HEK293T (cell line): ENCODE measurements at regions not wholly inside any gene's neighbourhood (a gene's known extent, or its start where the extent isn't known, plus 50 kb on each side); places are given as distances from the start of the nearest gene placed in this dataset.

Experiments used
- CTCF ChIA-PET: fragments of 350-600 bp; formaldehyde crosslinking; extraction: SDS; loops from one replicate; lab custom pipeline; 2021; ENCODE audit warnings: antibody characterized with exemption, inconsistent platforms; lab: Yijun Ruan, JAX
- POLR2A ChIA-PET: fragments of 350-600 bp; formaldehyde crosslinking; extraction: SDS; loops from one replicate; lab custom pipeline; 2020; ENCODE audit warnings: antibody characterized with exemption, inconsistent platforms; lab: Yijun Ruan, JAX
- DNase-seq: peaks from one replicate; pipeline ENCODE4 v3.0.0; 2012; ENCODE audit warnings: mixed read lengths; ENCODE audit errors: extremely low spot score
- ARNT ChIP-seq: fragments of 450-650 bp; IDR thresholded peaks from 2 replicates; pipeline ENCODE4 v1.6.1; 2017; ENCODE audit warnings: mild to moderate bottlenecking
- BHLHE40 ChIP-seq: fragments of 450-650 bp; IDR thresholded peaks from 2 replicates; pipeline ENCODE4 v1.6.1; 2016; ENCODE audit warnings: mild to moderate bottlenecking, moderate library complexity, borderline replicate concordance
- CTBP1 ChIP-seq: fragments of 450-650 bp; IDR thresholded peaks from 2 replicates; pipeline ENCODE4 v1.6.1; 2016; ENCODE audit warnings: borderline replicate concordance
- ELF4 ChIP-seq: fragments of 450-650 bp; IDR thresholded peaks from 2 replicates; pipeline ENCODE4 v1.6.1; 2017; ENCODE audit warnings: antibody characterized with exemption
- FOXA1 ChIP-seq: fragments of 450-650 bp; IDR thresholded peaks from 2 replicates; pipeline ENCODE4 v1.6.1; 2016; ENCODE audit warnings: mild to moderate bottlenecking
- FOXK2 ChIP-seq: fragments of 450-650 bp; IDR thresholded peaks from 2 replicates; pipeline ENCODE4 v1.6.1; 2016; ENCODE audit warnings: mild to moderate bottlenecking
- FOXM1 ChIP-seq: fragments of 450-650 bp; IDR thresholded peaks from 2 replicates; pipeline ENCODE4 v1.6.1; 2017; ENCODE audit warnings: mild to moderate bottlenecking, borderline replicate concordance
- HDGF ChIP-seq: fragments of 450-650 bp; IDR thresholded peaks from 2 replicates; pipeline ENCODE4 v1.6.1; 2017; ENCODE audit warnings: antibody characterized with exemption, borderline replicate concordance
- L3MBTL2 ChIP-seq: fragments of 450-650 bp; conservative IDR thresholded peaks from 2 replicates; pipeline ENCODE4 v1.6.1; 2016; ENCODE audit warnings: mild to moderate bottlenecking
- LEF1 ChIP-seq: fragments of 450-650 bp; IDR thresholded peaks from 2 replicates; pipeline ENCODE4 v1.6.1; 2017; ENCODE audit warnings: mild to moderate bottlenecking, borderline replicate concordance
- NFRKB ChIP-seq: fragments of 450-650 bp; IDR thresholded peaks from 2 replicates; pipeline ENCODE4 v1.6.1; 2016; ENCODE audit warnings: mild to moderate bottlenecking, moderate library complexity
- PKNOX1 ChIP-seq: fragments of 450-650 bp; IDR thresholded peaks from 2 replicates; pipeline ENCODE4 v1.6.1; 2016
- SP1 ChIP-seq: fragments of 450-650 bp; IDR thresholded peaks from 2 replicates; pipeline ENCODE4 v1.6.1; 2017
- SUZ12 ChIP-seq: fragments of 450-650 bp; IDR thresholded peaks from 2 replicates; pipeline ENCODE4 v1.6.1; 2016; ENCODE audit warnings: mild to moderate bottlenecking
- TARDBP ChIP-seq: fragments of 450-650 bp; IDR thresholded peaks from 2 replicates; pipeline ENCODE4 v1.6.1; 2016
- ZNF384 ChIP-seq: fragments of 450-650 bp; IDR thresholded peaks from 2 replicates; pipeline ENCODE4 v1.6.1; 2016

GRCh38 chr9:129351058-129351641 lies 173.1 kb upstream of the IER5L start:
- no peak for DNase-seq
- ChIA-PET CTCF (no interaction called here), POLR2A (interaction anchor here (0.7 kb wide), 1 partner anchor 31 kb away, joined by 4 read pairs; no protein-coding TSS in a partner anchor)
- TF ChIP-seq NFRKB (no peak), SUZ12 (no peak), LEF1 (no peak), PKNOX1 (no peak), ELF4 (no peak), SP1 (no peak), TARDBP (no peak), CTBP1 (no peak), L3MBTL2 (no peak), BHLHE40 (no peak)

- ChIA-PET POLR2A (interaction anchor here (0.7 kb wide), 1 partner anchor 30 kb away, joined by 4 read pairs; no protein-coding TSS in a partner anchor), CTCF (no interaction called here)
- TF ChIP-seq HDGF (no peak), ELF4 (no peak), ARNT (no peak), FOXA1 (no peak), SP1 (no peak), LEF1 (no peak), FOXM1 (no peak), L3MBTL2 (no peak), ZNF384 (no peak), TARDBP (no peak), CTBP1 (no peak), PKNOX1 (no peak)
These were observed 172.3 kb upstream of the IER5L start for GRCh38 chr9:129350143-129350935.

GRCh38 chr9:129349665-129349947 lies 171.5 kb upstream of the IER5L start:
- DNase-seq: no peak
- ChIA-PET POLR2A (no interaction called here), CTCF (no interaction called here)
- TF ChIP-seq L3MBTL2 (no peak), ARNT (no peak), SUZ12 (no peak), BHLHE40 (no peak), FOXM1 (no peak), ZNF384 (no peak), FOXK2 (no peak), FOXA1 (no peak), LEF1 (no peak), PKNOX1 (no peak), SP1 (no peak), ELF4 (no peak), CTBP1 (no peak)

More at GRCh38 chr9:129350143-129350935, 172.3 kb upstream of the IER5L start:
- no peak for DNase-seq

GRCh38 chr9:129348890-129349664 lies 171.0 kb upstream of the IER5L start:
- CTCF ChIA-PET: no interaction called here
- DNase-seq: no peak
- TF ChIP-seq FOXM1: no peak
- no peak for TF ChIP-seq PKNOX1
- no peak for TF ChIP-seq SP1
- TF ChIP-seq TARDBP: no peak
- TF ChIP-seq ELF4: no peak
- TF ChIP-seq SUZ12: no peak
- TF ChIP-seq FOXA1: no peak
- TF ChIP-seq LEF1: no peak
- TF ChIP-seq HDGF: no peak
- TF ChIP-seq NFRKB: no peak
- no peak for TF ChIP-seq FOXK2
- TF ChIP-seq ARNT: no peak
- no peak for TF ChIP-seq CTBP1
- TF ChIP-seq L3MBTL2: no peak
- no peak for TF ChIP-seq ZNF384
- no peak for TF ChIP-seq BHLHE40
- POLR2A ChIA-PET: no interaction called here
